ENCODE measurements at regions not wholly inside any gene's neighbourhood (a gene's known extent, or its start where the extent isn't known, plus 50 kb on each side); places are given as distances from the start of the nearest gene placed in this dataset.

GRCh38 chr2:150742094-150742493 lies 254.6 kb upstream of the RND3 start:
- TF ChIP-seq, protein P1, sequence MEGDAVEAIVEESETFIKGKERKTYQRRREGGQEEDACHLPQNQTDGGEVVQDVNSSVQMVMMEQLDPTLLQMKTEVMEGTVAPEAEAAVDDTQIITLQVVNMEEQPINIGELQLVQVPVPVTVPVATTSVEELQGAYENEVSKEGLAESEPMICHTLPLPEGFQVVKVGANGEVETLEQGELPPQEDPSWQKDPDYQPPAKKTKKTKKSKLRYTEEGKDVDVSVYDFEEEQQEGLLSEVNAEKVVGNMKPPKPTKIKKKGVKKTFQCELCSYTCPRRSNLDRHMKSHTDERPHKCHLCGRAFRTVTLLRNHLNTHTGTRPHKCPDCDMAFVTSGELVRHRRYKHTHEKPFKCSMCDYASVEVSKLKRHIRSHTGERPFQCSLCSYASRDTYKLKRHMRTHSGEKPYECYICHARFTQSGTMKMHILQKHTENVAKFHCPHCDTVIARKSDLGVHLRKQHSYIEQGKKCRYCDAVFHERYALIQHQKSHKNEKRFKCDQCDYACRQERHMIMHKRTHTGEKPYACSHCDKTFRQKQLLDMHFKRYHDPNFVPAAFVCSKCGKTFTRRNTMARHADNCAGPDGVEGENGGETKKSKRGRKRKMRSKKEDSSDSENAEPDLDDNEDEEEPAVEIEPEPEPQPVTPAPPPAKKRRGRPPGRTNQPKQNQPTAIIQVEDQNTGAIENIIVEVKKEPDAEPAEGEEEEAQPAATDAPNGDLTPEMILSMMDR (IDR thresholded peaks at IDR 0.05; ENCODE audit: control extremely low read depth, extremely low read depth): no peak
- no peak overlapping the region for H3K4me3 ChIP-seq

DNA sequence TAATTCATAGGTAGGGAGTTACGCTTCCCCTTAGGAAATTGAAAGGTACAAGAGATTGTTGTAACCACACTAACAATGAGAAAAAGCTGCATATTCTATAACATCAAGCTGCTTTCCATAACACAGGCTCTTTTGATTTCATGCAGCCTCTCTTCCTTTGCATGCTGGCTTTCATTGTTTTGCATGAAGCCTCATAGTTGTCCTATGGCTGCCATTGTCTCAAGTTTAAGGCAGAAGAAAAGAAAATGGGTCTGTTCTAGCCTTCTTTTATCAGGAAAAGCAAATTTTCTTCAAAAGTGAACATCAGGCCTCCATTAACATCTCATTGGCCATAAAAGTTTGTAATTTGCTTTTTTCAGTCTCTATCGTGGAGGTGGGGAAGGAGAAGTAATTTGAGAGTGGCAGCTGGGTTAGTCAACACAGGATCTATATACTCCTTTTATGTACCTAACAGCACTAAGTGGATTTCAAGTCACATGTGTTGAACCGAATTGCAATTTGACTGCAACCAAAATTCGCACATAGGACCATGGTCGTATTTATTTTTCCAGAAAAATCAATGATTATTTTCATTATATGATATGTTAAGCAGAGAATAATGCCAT lies 248.5 kb upstream of the RND3 start:
- no peak for DNase-seq
- Histone ChIP-seq H3K27me3 (ENCODE audit: control insufficient read depth in 3 of 3, insufficient read depth in 3 of 3, low read length in 2 of 3) (no peaks in the 10 kb centered on the region), H3K36me3 (ENCODE audit: control insufficient read depth in 4 of 4, insufficient read depth in 4 of 4, low read length in 4 of 4) (no peaks in the 10 kb centered on the region), H3K9me3 (ENCODE audit: control insufficient read depth in 4 of 4, insufficient read depth in 3 of 4, low read length in 3 of 4) (no peaks in the 10 kb centered on the region), H3K27ac (ENCODE audit: low read depth in 1 of 2, low read length in 1 of 2) (no peak overlapping the region), H3K4me1 (ENCODE audit: control insufficient read depth in 5 of 5, insufficient read depth in 5 of 5, low read length in 5 of 5) (no peaks in the 10 kb centered on the region), H3K4me3 (no peak overlapping the region), H3K9ac (ENCODE audit: insufficient read depth in 1 of 2, low read length in 2 of 2) (no peak overlapping the region)
- ATAC-seq (ENCODE audit: insufficient read depth, low FRiP score): no peak
- TF ChIP-seq, protein P1 (IDR thresholded peaks at IDR 0.05; ENCODE audit: control extremely low read depth, extremely low read depth): no peak
- 77 to 88% methylated on average over 5 of the region's 5 CpGs for WGBS, 2 donors

More at GRCh38 chr2:150742094-150742493, 254.6 kb upstream of the RND3 start:
- DNase-seq (no peak), ATAC-seq (ENCODE audit: insufficient read depth, low FRiP score) (no peak)
- no peaks in the 10 kb centered on the region for H3K4me1 ChIP-seq (ENCODE audit: control insufficient read depth in 5 of 5, insufficient read depth in 5 of 5, low read length in 5 of 5)
- no peaks in the 10 kb centered on the region for H3K36me3 ChIP-seq (ENCODE audit: control insufficient read depth in 4 of 4, insufficient read depth in 4 of 4, low read length in 4 of 4)
- no peaks in the 10 kb centered on the region for H3K27me3 ChIP-seq (ENCODE audit: control insufficient read depth in 3 of 3, insufficient read depth in 3 of 3, low read length in 2 of 3)
- no peak overlapping the region for H3K9ac ChIP-seq (ENCODE audit: insufficient read depth in 1 of 2, low read length in 2 of 2)
- H3K9me3 ChIP-seq (ENCODE audit: control insufficient read depth in 4 of 4, insufficient read depth in 3 of 4, low read length in 3 of 4): no peaks in the 10 kb centered on the region
- 88 to 90% methylated on average over 4 of the region's 4 CpGs for WGBS, 2 donors
- no peak overlapping the region for H3K27ac ChIP-seq (ENCODE audit: low read depth in 1 of 2, low read length in 1 of 2)

DNA sequence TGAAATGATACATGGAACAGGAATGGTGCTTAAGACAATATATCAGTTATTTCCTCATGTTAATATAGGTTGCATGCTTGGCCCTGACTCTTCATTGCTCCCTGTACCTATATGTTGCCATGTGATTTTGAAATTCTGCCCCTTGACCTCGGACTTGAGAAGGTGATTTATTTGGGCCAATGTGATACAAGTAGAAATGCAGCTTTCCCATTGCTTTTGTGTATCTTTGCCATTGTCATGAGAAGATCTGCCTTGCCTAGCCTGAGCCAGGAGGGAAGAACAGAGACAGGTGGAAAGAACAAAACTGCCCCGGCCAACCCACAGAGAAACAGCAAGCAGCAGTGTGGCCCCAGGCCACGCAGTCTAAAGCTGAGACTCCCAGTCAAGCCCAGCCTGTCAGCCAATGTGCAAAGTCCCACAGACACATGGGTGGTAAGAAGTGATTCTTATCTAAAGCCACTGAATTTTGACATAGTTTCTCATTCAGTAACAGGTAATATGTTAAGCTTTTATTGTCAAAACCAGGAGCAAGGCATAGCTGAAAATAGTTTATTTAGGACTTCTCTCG lies 245.7 kb upstream of the RND3 start:
- 73 to 78% methylated on average over 4 of the region's 4 CpGs for WGBS, 2 donors
- TF ChIP-seq, protein P1 (IDR thresholded peaks at IDR 0.05; ENCODE audit: control extremely low read depth, extremely low read depth): no peak
- no peak for ATAC-seq (ENCODE audit: insufficient read depth, low FRiP score)
- H3K9ac ChIP-seq (ENCODE audit: insufficient read depth in 1 of 2, low read length in 2 of 2): no peak overlapping the region
- no peak overlapping the region for H3K27ac ChIP-seq (ENCODE audit: low read depth in 1 of 2, low read length in 1 of 2)
- no peaks in the 10 kb centered on the region for H3K9me3 ChIP-seq (ENCODE audit: control insufficient read depth in 4 of 4, insufficient read depth in 3 of 4, low read length in 3 of 4)
- no peaks in the 10 kb centered on the region for H3K27me3 ChIP-seq (ENCODE audit: control insufficient read depth in 3 of 3, insufficient read depth in 3 of 3, low read length in 2 of 3)
- H3K36me3 ChIP-seq (ENCODE audit: control insufficient read depth in 4 of 4, insufficient read depth in 4 of 4, low read length in 4 of 4): no peaks in the 10 kb centered on the region
- no peak overlapping the region for H3K4me3 ChIP-seq
- DNase-seq: no peak
- H3K4me1 ChIP-seq (ENCODE audit: control insufficient read depth in 5 of 5, insufficient read depth in 5 of 5, low read length in 5 of 5): no peaks in the 10 kb centered on the region

DNA sequence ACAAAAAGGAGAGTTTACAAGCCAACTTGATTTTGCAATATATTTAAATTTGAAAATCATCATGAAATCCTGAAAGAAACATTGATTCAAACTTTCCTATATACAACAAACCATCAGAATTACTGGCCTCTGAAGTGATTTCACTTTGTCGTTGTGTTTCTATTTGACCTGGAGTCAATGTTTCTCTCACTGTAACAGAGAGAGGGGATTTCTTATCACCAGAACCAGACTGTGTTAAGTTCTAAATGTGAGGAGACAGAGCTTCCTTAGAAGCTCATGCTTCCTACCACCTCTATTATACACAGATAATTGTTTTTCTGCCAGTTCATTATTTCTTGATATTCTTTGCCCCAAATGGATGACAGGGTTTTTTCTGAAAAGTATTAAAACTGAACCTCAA lies 245.0 kb upstream of the RND3 start:
- no peak for ATAC-seq (ENCODE audit: insufficient read depth, low FRiP score)
- Histone ChIP-seq H3K27ac (ENCODE audit: low read depth in 1 of 2, low read length in 1 of 2) (no peak overlapping the region), H3K9me3 (ENCODE audit: control insufficient read depth in 4 of 4, insufficient read depth in 3 of 4, low read length in 3 of 4) (no peaks in the 10 kb centered on the region), H3K9ac (ENCODE audit: insufficient read depth in 1 of 2, low read length in 2 of 2) (no peak overlapping the region), H3K27me3 (ENCODE audit: control insufficient read depth in 3 of 3, insufficient read depth in 3 of 3, low read length in 2 of 3) (no peaks in the 10 kb centered on the region), H3K36me3 (ENCODE audit: control insufficient read depth in 4 of 4, insufficient read depth in 4 of 4, low read length in 4 of 4) (no peaks in the 10 kb centered on the region), H3K4me1 (ENCODE audit: control insufficient read depth in 5 of 5, insufficient read depth in 5 of 5, low read length in 5 of 5) (no peaks in the 10 kb centered on the region), H3K4me3 (no peak overlapping the region)
- TF ChIP-seq, protein P1 (IDR thresholded peaks at IDR 0.05; ENCODE audit: control extremely low read depth, extremely low read depth): no peak
- no peak for DNase-seq
- WGBS, 2 donors: 18 to 31% methylated on average over 1 of the region's 1 CpG

All from lung (tissue), 11 donors.